ENCODE measurements at regions not wholly inside any gene's neighbourhood (a gene's known extent, or its start where the extent isn't known, plus 50 kb on each side); places are given as distances from the start of the nearest gene placed in this dataset.

DNA sequence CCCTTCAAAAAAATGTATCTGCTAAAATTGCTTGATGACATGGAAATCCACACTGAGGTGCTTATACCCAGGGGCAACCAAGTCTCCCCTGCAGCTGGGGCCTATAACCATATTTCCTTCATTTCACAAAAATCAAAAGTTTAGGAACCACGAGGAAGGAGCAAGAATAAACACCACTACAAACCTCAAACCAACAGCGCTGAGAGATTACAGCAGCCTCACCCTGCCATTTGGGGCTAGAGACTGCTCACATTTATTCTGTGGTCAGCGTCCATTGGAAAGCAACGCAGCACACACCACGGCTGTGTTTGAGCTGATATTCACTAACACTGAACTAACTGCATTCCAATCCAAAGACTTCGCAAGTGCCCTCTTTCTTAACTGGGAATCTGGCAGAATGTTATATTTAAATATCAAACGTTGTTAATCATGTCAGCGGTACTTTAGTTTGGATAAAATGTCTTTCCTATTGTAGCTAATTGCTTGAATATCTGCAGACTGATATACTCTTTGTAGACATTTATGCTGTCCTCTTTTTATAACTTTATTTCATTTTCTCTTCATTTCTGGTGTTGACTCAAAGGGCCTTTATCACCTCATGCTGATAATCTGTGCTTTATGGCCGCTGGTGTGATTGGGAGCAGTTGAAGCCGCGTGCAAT, 94.6 kb downstream of the FOXA2 start:
- H3K4me3 ChIP-seq (ENCODE audit: extremely low read depth in 1 of 4, insufficient read depth in 2 of 4, low read depth in 3 of 4, low read length in 4 of 4), result no peak overlapping the region
- no peak overlapping the region for H2BK12ac ChIP-seq (ENCODE audit: low read depth, low read length)
- FAIRE-seq (no peak), DNase-seq (ENCODE audit: low read depth in 1 of 2, low spot score in 2 of 2) (no peak)
- no peaks in the 10 kb centered on the region for H3K23me2 ChIP-seq (ENCODE audit: low read depth, low read length)
- no peak overlapping the region for H4K8ac ChIP-seq (ENCODE audit: extremely low read depth, insufficient read depth, low read length)
- no peak overlapping the region for H2BK20ac ChIP-seq (ENCODE audit: low read length)
- no peak overlapping the region for H4K5ac ChIP-seq (ENCODE audit: insufficient read length, low read depth, low read length)
- H2AFZ ChIP-seq (ENCODE audit: low read length), result no peak overlapping the region
- H2AK5ac ChIP-seq (ENCODE audit: low read depth, low read length), result no peak overlapping the region
- H3K27ac ChIP-seq (ENCODE audit: low read depth, low read length), result no peak overlapping the region
- H3K18ac ChIP-seq (ENCODE audit: extremely low read depth, low read length), result no peak overlapping the region
- H3K9me3 ChIP-seq (ENCODE audit: insufficient read depth in 2 of 2, low read depth in 1 of 2, low read length in 1 of 2), result no peaks in the 10 kb centered on the region
- H3K56ac ChIP-seq (replicated peaks; ENCODE audit: insufficient read length, low read depth, low read length), result no peak overlapping the region
- H3K79me2 ChIP-seq (ENCODE audit: control insufficient read depth in 1 of 2, insufficient read depth in 2 of 2, low read length in 2 of 2), result no peaks in the 10 kb centered on the region
- no peaks in the 10 kb centered on the region for H3K36me3 ChIP-seq (ENCODE audit: control insufficient read depth in 2 of 4, insufficient read depth in 4 of 4, low read length in 3 of 4)
- H3K4me2 ChIP-seq (ENCODE audit: insufficient read depth in 1 of 2, low read depth in 2 of 2, low read length in 2 of 2), result no peak overlapping the region
- H2BK120ac ChIP-seq (replicated peaks; ENCODE audit: low read depth, low read length), result no peak overlapping the region
- no peak overlapping the region for H2BK5ac ChIP-seq (ENCODE audit: low read depth, low read length)
- no peak overlapping the region for H3K9ac ChIP-seq (replicated peaks in 1 of 4; ENCODE audit: extremely low read depth in 1 of 4, low read depth in 3 of 4, low read length in 3 of 4)
- H3K23ac ChIP-seq (ENCODE audit: insufficient read length), result no peak overlapping the region
- no peaks in the 10 kb centered on the region for H3K79me1 ChIP-seq (ENCODE audit: low read depth, low read length)
- no peak overlapping the region for H3K14ac ChIP-seq (ENCODE audit: insufficient read length)
- POLR2A ChIA-PET (ENCODE audit: partially characterized antibody), result no interaction called here
- H3K4me1 ChIP-seq (replicated peaks in 1 of 4; ENCODE audit: control insufficient read depth in 3 of 4, insufficient read depth in 4 of 4, low read length in 3 of 4), result peaks cover 1 to 3% (median 2%) of the 10 kb centered on the region in 4 experiments; a peak in 4 of 7 replicates
- H2BK15ac ChIP-seq (ENCODE audit: low read length), result peak overlapping the region; percentile 93; the same call in 1 of the 2 replicates
- 85% methylated on average over 11 of the region's 11 CpGs; no CpG with 5 or more reads in 1 of the 2 experiments for WGBS, 2 experiments (ENCODE audit: extremely low coverage in 1 of 2, insufficient coverage in 1 of 2, insufficient read length in 1 of 2, insufficient replicate concordance in 2 of 2, low coverage in 1 of 2, low lambda C conversion rate in 2 of 2, missing lambda C conversion rate in 1 of 2)
- CTCF ChIA-PET (ENCODE audit: partially characterized antibody), result interaction anchor here (1.2 to 2.7 kb wide), 6 partner anchors 10 to 195 kb away, joined by 3 to 9 read pairs (median 5); no protein-coding TSS in a partner anchor
- H4K91ac ChIP-seq (replicated peaks; ENCODE audit: insufficient read length, low read length), result no peak overlapping the region
- H4K20me1 ChIP-seq (replicated peaks in 1 of 2; ENCODE audit: control insufficient read depth in 1 of 2, insufficient read depth in 2 of 2, low read length in 2 of 2), result no peaks in the 10 kb centered on the region
- H3K4ac ChIP-seq (replicated peaks; ENCODE audit: insufficient read length, low read depth, low read length), result no peak overlapping the region
- peaks cover 0 to 4% (median 0%) of the 10 kb centered on the region in 4 experiments; a peak in 1 of 7 replicates for H3K27me3 ChIP-seq (replicated peaks in 1 of 4; ENCODE audit: control insufficient read depth in 3 of 4, extremely low read depth in 1 of 4, insufficient read depth in 3 of 4, low read length in 3 of 4)
- TF ChIP-seq CHD1 (IDR thresholded peaks at IDR 0.05; ENCODE audit: low read depth, low read length), result no peak
- no peak for TF ChIP-seq CEBPB (IDR thresholded peaks at IDR 0.05; ENCODE audit: low read depth, low read length)

All from H1 (cell line).